Muscle of leg (tissue), 3 donors: ENCODE measurements at regions not wholly inside any gene's neighbourhood (a gene's known extent, or its start where the extent isn't known, plus 50 kb on each side); places are given as distances from the start of the nearest gene placed in this dataset.

ENCODE experiments used
- DNase-seq: peaks from one replicate; pipeline ENCODE4 v3.0.0; 2013
- H3K27ac ChIP-seq: one replicate; pipeline ENCODE4 v1.5.1; 2013; ENCODE audit warnings: mild to moderate bottlenecking, low read length, control low read depth
- H3K27me3 ChIP-seq: one replicate; pipeline ENCODE4 v1.6.1; 2013; ENCODE audit warnings: low read length; ENCODE audit not compliant: control insufficient read depth, insufficient read depth
- H3K36me3 ChIP-seq: one replicate; pipeline ENCODE4 v1.6.1; 2013; ENCODE audit warnings: low read length; ENCODE audit not compliant: control insufficient read depth, insufficient read depth
- H3K4me1 ChIP-seq: one replicate; pipeline ENCODE4 v1.6.1; 2013; ENCODE audit warnings: low read length; ENCODE audit not compliant: control insufficient read depth, insufficient read depth
- H3K4me3 ChIP-seq: one replicate; pipeline ENCODE4 v1.5.1; 2013; ENCODE audit warnings: low read length, control low read depth
- H3K9me3 ChIP-seq: replicated peaks from 2 replicates; pipeline ENCODE4 v1.6.1; 2013; ENCODE audit warnings: low read depth, low read length; ENCODE audit not compliant: control insufficient read depth
- WGBS: methylation state at CpG from one replicate; pipeline ENCODE4 v1.1.5; 2013; ENCODE audit warnings: missing lambda C conversion rate; ENCODE audit not compliant: insufficient coverage; 5-methylcytosine and 5-hydroxymethylcytosine counted together

- no peak overlapping the region for H3K27ac ChIP-seq
- 89% methylated on average over 12 of the region's 12 CpGs for WGBS
- no peaks in the 10 kb centered on the region for H3K4me1 ChIP-seq
- no peaks in the 10 kb centered on the region for H3K36me3 ChIP-seq
- H3K4me3 ChIP-seq: no peak overlapping the region
- no peaks in the 10 kb centered on the region for H3K27me3 ChIP-seq
- H3K9me3 ChIP-seq: no peaks in the 10 kb centered on the region
- no peak for DNase-seq
Observed at GRCh38 chr14:66092748-66093147, 393.4 kb upstream of the CCDC196 start.

- WGBS: 91% methylated on average over 35 of the region's 38 CpGs
- Histone ChIP-seq H3K4me1 (no peaks in the 10 kb centered on the region), H3K36me3 (no peaks in the 10 kb centered on the region), H3K27ac (no peak overlapping the region), H3K9me3 (no peaks in the 10 kb centered on the region), H3K27me3 (peaks cover 2% of the 10 kb centered on the region), H3K4me3 (no peak overlapping the region)
- no peak for DNase-seq
Observed at GRCh38 chr14:66094001-66094727, 392.0 kb upstream of the CCDC196 start.

- Histone ChIP-seq H3K27ac (no peak overlapping the region), H3K36me3 (no peaks in the 10 kb centered on the region), H3K9me3 (no peaks in the 10 kb centered on the region), H3K27me3 (peaks cover 2% of the 10 kb centered on the region), H3K4me1 (no peaks in the 10 kb centered on the region), H3K4me3 (no peak overlapping the region)
- 78% methylated on average over 4 of the region's 4 CpGs for WGBS
- DNase-seq: no peak
Observed at GRCh38 chr14:66099451-66099850, 386.7 kb upstream of the CCDC196 start.

GRCh38 chr14:66099931-66100330 lies 386.2 kb upstream of the CCDC196 start:
- H3K4me3 ChIP-seq: no peak overlapping the region
- H3K27me3 ChIP-seq: peaks cover 2% of the 10 kb centered on the region
- no peaks in the 10 kb centered on the region for H3K4me1 ChIP-seq
- no peak for DNase-seq
- no peak overlapping the region for H3K27ac ChIP-seq
- WGBS: 80% methylated on average over 1 of the region's 1 CpG
- no peaks in the 10 kb centered on the region for H3K9me3 ChIP-seq
- H3K36me3 ChIP-seq: no peaks in the 10 kb centered on the region

GRCh38 chr14:66101662-66102061 lies 384.5 kb upstream of the CCDC196 start:
- Histone ChIP-seq H3K27me3 (peaks cover 2% of the 10 kb centered on the region), H3K9me3 (no peaks in the 10 kb centered on the region), H3K36me3 (no peaks in the 10 kb centered on the region), H3K27ac (no peak overlapping the region), H3K4me3 (no peak overlapping the region), H3K4me1 (no peaks in the 10 kb centered on the region)
- WGBS: no CpG with 5 or more reads among the region's 1 CpG
- no peak for DNase-seq

- Histone ChIP-seq H3K27me3 (no peaks in the 10 kb centered on the region), H3K36me3 (no peaks in the 10 kb centered on the region), H3K4me3 (no peak overlapping the region), H3K27ac (no peak overlapping the region), H3K4me1 (no peaks in the 10 kb centered on the region), H3K9me3 (no peaks in the 10 kb centered on the region)
- DNase-seq: no peak
- WGBS: 93% methylated on average over 3 of the region's 5 CpGs
Observed at GRCh38 chr14:66104486-66104885, 381.7 kb upstream of the CCDC196 start.

GRCh38 chr14:66105815-66106214 lies 380.4 kb upstream of the CCDC196 start:
- H3K4me3 ChIP-seq: no peak overlapping the region
- no peak overlapping the region for H3K27ac ChIP-seq
- 69% methylated on average over 4 of the region's 4 CpGs for WGBS
- no peaks in the 10 kb centered on the region for H3K36me3 ChIP-seq
- DNase-seq: no peak
- no peaks in the 10 kb centered on the region for H3K4me1 ChIP-seq
- no peaks in the 10 kb centered on the region for H3K27me3 ChIP-seq
- H3K9me3 ChIP-seq: no peaks in the 10 kb centered on the region

GRCh38 chr14:66109426-66109825 lies 376.7 kb upstream of the CCDC196 start:
- no peak overlapping the region for H3K27ac ChIP-seq
- H3K9me3 ChIP-seq: no peaks in the 10 kb centered on the region
- H3K4me3 ChIP-seq: no peak overlapping the region
- H3K27me3 ChIP-seq: no peaks in the 10 kb centered on the region
- no peaks in the 10 kb centered on the region for H3K36me3 ChIP-seq
- WGBS: 100% methylated on average over 1 of the region's 1 CpG
- no peaks in the 10 kb centered on the region for H3K4me1 ChIP-seq
- no peak for DNase-seq

GRCh38 chr14:66111891-66112290 lies 374.3 kb upstream of the CCDC196 start:
- DNase-seq: no peak
- H3K4me1 ChIP-seq: no peaks in the 10 kb centered on the region
- no peak overlapping the region for H3K27ac ChIP-seq
- H3K4me3 ChIP-seq: no peak overlapping the region
- H3K36me3 ChIP-seq: no peaks in the 10 kb centered on the region
- no peaks in the 10 kb centered on the region for H3K9me3 ChIP-seq
- H3K27me3 ChIP-seq: no peaks in the 10 kb centered on the region
- 82% methylated on average over 6 of the region's 6 CpGs for WGBS

GRCh38 chr14:66114071-66114470 lies 372.1 kb upstream of the CCDC196 start:
- DNase-seq: no peak
- Histone ChIP-seq H3K27ac (no peak overlapping the region), H3K27me3 (no peaks in the 10 kb centered on the region), H3K4me3 (no peak overlapping the region), H3K9me3 (no peaks in the 10 kb centered on the region), H3K4me1 (no peaks in the 10 kb centered on the region), H3K36me3 (no peaks in the 10 kb centered on the region)
- WGBS: 70% methylated on average over 3 of the region's 3 CpGs
